ENCODE measurements at regions not wholly inside any gene's neighbourhood (a gene's known extent, or its start where the extent isn't known, plus 50 kb on each side); places are given as distances from the start of the nearest gene placed in this dataset.

- Histone ChIP-seq H3K27ac (no peak overlapping the region), H3K36me3 (no peaks in the 10 kb centered on the region), H3K27me3 (no peaks in the 10 kb centered on the region), H3K4me1 (no peaks in the 10 kb centered on the region), H3K4me3 (no peak overlapping the region), H3K9me3 (peaks cover 0 to 4% (median 0%) of the 10 kb centered on the region in 12 donors)
- DNase-seq (no peak), ATAC-seq (no peak)
- WGBS, 4 donors, result 86 to 93% (median 90%) methylated on average over 10 of the region's 10 CpGs
- intact Hi-C loops (cut with DNase I), result no loop called here
- no peak for TF ChIP-seq CTCF (IDR thresholded peaks at IDR 0.05)
- no peak for TF ChIP-seq POLR2A (IDR thresholded peaks at IDR 0.05)
These were observed 359.2 kb downstream of the GALR1 start for GRCh38 chr18:77608807-77609206.

- H3K4me1 ChIP-seq, result peaks cover 0 to 6% (median 0%) of the 10 kb centered on the region in 12 donors
- peak in 1 of 4 donors; percentile 51 for ATAC-seq
These were observed 368.0 kb downstream of the GALR1 start for GRCh38 chr18:77617694-77618093.

GRCh38 chr18:77619525-77619924, 369.9 kb downstream of the GALR1 start:
- no peak for TF ChIP-seq POLR2A (IDR thresholded peaks at IDR 0.05)
- TF ChIP-seq CTCF (IDR thresholded peaks at IDR 0.05), result no peak
- intact Hi-C loops (cut with DNase I), result no loop called here
- no peak for DNase-seq
- ATAC-seq, result peak in 2 of 4 donors; percentile 49 to 54
- peak overlapping the region in 3 of 12 donors; percentile 32 to 41 (median 38) for H3K27ac ChIP-seq
- no peaks in the 10 kb centered on the region for H3K36me3 ChIP-seq
- H3K9me3 ChIP-seq, result no peaks in the 10 kb centered on the region
- H3K4me1 ChIP-seq, result peaks cover 0 to 6% (median 0%) of the 10 kb centered on the region in 12 donors
- H3K27me3 ChIP-seq, result no peaks in the 10 kb centered on the region
- no peak overlapping the region for H3K4me3 ChIP-seq

More at GRCh38 chr18:77617694-77618093, 368.0 kb downstream of the GALR1 start:
- no peaks in the 10 kb centered on the region for H3K9me3 ChIP-seq
- intact Hi-C loops (cut with DNase I), result no loop called here
- H3K27ac ChIP-seq, result no peak overlapping the region
- no peaks in the 10 kb centered on the region for H3K27me3 ChIP-seq
- TF ChIP-seq CTCF (IDR thresholded peaks at IDR 0.05) (no peak), POLR2A (IDR thresholded peaks at IDR 0.05) (no peak)
- H3K4me3 ChIP-seq, result no peak overlapping the region
- DNase-seq, result no peak
- H3K36me3 ChIP-seq, result no peaks in the 10 kb centered on the region
- WGBS, 4 donors, result 74 to 88% (median 77%) methylated on average over 3 of the region's 3 CpGs

GRCh38 chr18:77622009-77622692, 372.5 kb downstream of the GALR1 start:
- 46 to 80% (median 63%) methylated on average over 5 to 8 of the region's 8 CpGs for WGBS, 4 donors
- intact Hi-C loops (cut with DNase I), result no loop called here
- Histone ChIP-seq H3K9me3 (no peaks in the 10 kb centered on the region), H3K4me3 (peak overlapping the region in 5 of 12 donors; percentile 9 to 24 (median 16)), H3K36me3 (no peaks in the 10 kb centered on the region), H3K4me1 (peaks cover 0 to 6% (median 0%) of the 10 kb centered on the region in 12 donors), H3K27ac (peak overlapping the region in 1 of 12 donors; percentile 19), H3K27me3 (no peaks in the 10 kb centered on the region)
- DNase-seq (peak in 1 of 5 donors; percentile 29), ATAC-seq (peak in 2 of 4 donors; percentile 15 to 16)
- TF ChIP-seq POLR2A (IDR thresholded peaks at IDR 0.05), result no peak
- TF ChIP-seq CTCF (IDR thresholded peaks at IDR 0.05), result no peak

All from heart left ventricle (tissue), 16 donors.